ENCODE measurements at regions not wholly inside any gene's neighbourhood (a gene's known extent, or its start where the extent isn't known, plus 50 kb on each side); places are given as distances from the start of the nearest gene placed in this dataset.

GRCh38 chr7:42606193-42606905, 305.5 kb downstream of the C7orf25 start:
- H3K36me3 ChIP-seq (ENCODE audit: control insufficient read depth, insufficient read depth, low read length) = no peaks in the 10 kb centered on the region
- no peak overlapping the region for H3K4me3 ChIP-seq (ENCODE audit: low read depth, low read length)
- H3K9me3 ChIP-seq (ENCODE audit: control insufficient read depth, insufficient read depth, low read length) = no peaks in the 10 kb centered on the region
- no peaks in the 10 kb centered on the region for H3K27me3 ChIP-seq (ENCODE audit: control insufficient read depth, insufficient read depth, low read length)
- no peak overlapping the region for H3K9ac ChIP-seq (ENCODE audit: low read depth, low read length)
- H3K4me1 ChIP-seq (ENCODE audit: control insufficient read depth, insufficient read depth, low read length) = no peaks in the 10 kb centered on the region

- Histone ChIP-seq H3K4me1 (ENCODE audit: control insufficient read depth, insufficient read depth, low read length) (no peaks in the 10 kb centered on the region), H3K9me3 (ENCODE audit: control insufficient read depth, insufficient read depth, low read length) (no peaks in the 10 kb centered on the region), H3K9ac (ENCODE audit: low read depth, low read length) (no peak overlapping the region), H3K27me3 (ENCODE audit: control insufficient read depth, insufficient read depth, low read length) (no peaks in the 10 kb centered on the region), H3K36me3 (ENCODE audit: control insufficient read depth, insufficient read depth, low read length) (no peaks in the 10 kb centered on the region), H3K4me3 (ENCODE audit: low read depth, low read length) (no peak overlapping the region)
These were observed 306.3 kb downstream of the C7orf25 start for GRCh38 chr7:42605406-42606192.

- Histone ChIP-seq H3K9me3 (ENCODE audit: control insufficient read depth, insufficient read depth, low read length) (no peaks in the 10 kb centered on the region), H3K4me1 (ENCODE audit: control insufficient read depth, insufficient read depth, low read length) (no peaks in the 10 kb centered on the region), H3K36me3 (ENCODE audit: control insufficient read depth, insufficient read depth, low read length) (no peaks in the 10 kb centered on the region), H3K4me3 (ENCODE audit: low read depth, low read length) (no peak overlapping the region), H3K9ac (ENCODE audit: low read depth, low read length) (no peak overlapping the region), H3K27me3 (ENCODE audit: control insufficient read depth, insufficient read depth, low read length) (no peaks in the 10 kb centered on the region)
These were observed 308.4 kb downstream of the C7orf25 start for GRCh38 chr7:42603496-42603895.

GRCh38 chr7:42597300-42597699, 314.6 kb downstream of the C7orf25 start:
- H3K27me3 ChIP-seq (ENCODE audit: control insufficient read depth, insufficient read depth, low read length) = no peaks in the 10 kb centered on the region
- H3K4me1 ChIP-seq (ENCODE audit: control insufficient read depth, insufficient read depth, low read length) = no peaks in the 10 kb centered on the region
- no peak overlapping the region for H3K9ac ChIP-seq (ENCODE audit: low read depth, low read length)
- no peak overlapping the region for H3K4me3 ChIP-seq (ENCODE audit: low read depth, low read length)
- no peaks in the 10 kb centered on the region for H3K9me3 ChIP-seq (ENCODE audit: control insufficient read depth, insufficient read depth, low read length)
- no peaks in the 10 kb centered on the region for H3K36me3 ChIP-seq (ENCODE audit: control insufficient read depth, insufficient read depth, low read length)

- Histone ChIP-seq H3K36me3 (ENCODE audit: control insufficient read depth, insufficient read depth, low read length) (no peaks in the 10 kb centered on the region), H3K9ac (ENCODE audit: low read depth, low read length) (no peak overlapping the region), H3K9me3 (ENCODE audit: control insufficient read depth, insufficient read depth, low read length) (no peaks in the 10 kb centered on the region), H3K4me1 (ENCODE audit: control insufficient read depth, insufficient read depth, low read length) (no peaks in the 10 kb centered on the region), H3K4me3 (ENCODE audit: low read depth, low read length) (no peak overlapping the region), H3K27me3 (ENCODE audit: control insufficient read depth, insufficient read depth, low read length) (no peaks in the 10 kb centered on the region)
These were observed 315.1 kb downstream of the C7orf25 start for GRCh38 chr7:42596737-42597136.

- Histone ChIP-seq H3K36me3 (ENCODE audit: control insufficient read depth, insufficient read depth, low read length) (no peaks in the 10 kb centered on the region), H3K4me1 (ENCODE audit: control insufficient read depth, insufficient read depth, low read length) (no peaks in the 10 kb centered on the region), H3K4me3 (ENCODE audit: low read depth, low read length) (no peak overlapping the region), H3K9ac (ENCODE audit: low read depth, low read length) (no peak overlapping the region), H3K9me3 (ENCODE audit: control insufficient read depth, insufficient read depth, low read length) (no peaks in the 10 kb centered on the region), H3K27me3 (ENCODE audit: control insufficient read depth, insufficient read depth, low read length) (no peaks in the 10 kb centered on the region)
These were observed 318.0 kb downstream of the C7orf25 start for GRCh38 chr7:42593860-42594259.

GRCh38 chr7:42590771-42591310, 321.0 kb downstream of the C7orf25 start:
- Histone ChIP-seq H3K4me3 (ENCODE audit: low read depth, low read length) (no peak overlapping the region), H3K9ac (ENCODE audit: low read depth, low read length) (no peak overlapping the region), H3K27me3 (ENCODE audit: control insufficient read depth, insufficient read depth, low read length) (no peaks in the 10 kb centered on the region), H3K9me3 (ENCODE audit: control insufficient read depth, insufficient read depth, low read length) (no peaks in the 10 kb centered on the region), H3K4me1 (ENCODE audit: control insufficient read depth, insufficient read depth, low read length) (no peaks in the 10 kb centered on the region), H3K36me3 (ENCODE audit: control insufficient read depth, insufficient read depth, low read length) (no peaks in the 10 kb centered on the region)

GRCh38 chr7:42588876-42589275, 323.0 kb downstream of the C7orf25 start:
- no peaks in the 10 kb centered on the region for H3K36me3 ChIP-seq (ENCODE audit: control insufficient read depth, insufficient read depth, low read length)
- no peak overlapping the region for H3K9ac ChIP-seq (ENCODE audit: low read depth, low read length)

GRCh38 chr7:42587806-42588205, 324.1 kb downstream of the C7orf25 start:
- H3K4me1 ChIP-seq (ENCODE audit: control insufficient read depth, insufficient read depth, low read length) = no peaks in the 10 kb centered on the region
- no peaks in the 10 kb centered on the region for H3K36me3 ChIP-seq (ENCODE audit: control insufficient read depth, insufficient read depth, low read length)
- H3K27me3 ChIP-seq (ENCODE audit: control insufficient read depth, insufficient read depth, low read length) = no peaks in the 10 kb centered on the region

More at GRCh38 chr7:42588876-42589275, 323.0 kb downstream of the C7orf25 start:
- Histone ChIP-seq H3K4me1 (ENCODE audit: control insufficient read depth, insufficient read depth, low read length) (no peaks in the 10 kb centered on the region), H3K4me3 (ENCODE audit: low read depth, low read length) (no peak overlapping the region), H3K9me3 (ENCODE audit: control insufficient read depth, insufficient read depth, low read length) (no peaks in the 10 kb centered on the region), H3K27me3 (ENCODE audit: control insufficient read depth, insufficient read depth, low read length) (no peaks in the 10 kb centered on the region)

GRCh38 chr7:42580061-42580460, 331.8 kb downstream of the C7orf25 start:
- H3K9me3 ChIP-seq (ENCODE audit: control insufficient read depth, insufficient read depth, low read length) = no peaks in the 10 kb centered on the region
- no peaks in the 10 kb centered on the region for H3K36me3 ChIP-seq (ENCODE audit: control insufficient read depth, insufficient read depth, low read length)
- H3K4me3 ChIP-seq (ENCODE audit: low read depth, low read length) = no peak overlapping the region
- H3K4me1 ChIP-seq (ENCODE audit: control insufficient read depth, insufficient read depth, low read length) = no peaks in the 10 kb centered on the region
- no peaks in the 10 kb centered on the region for H3K27me3 ChIP-seq (ENCODE audit: control insufficient read depth, insufficient read depth, low read length)
- no peak overlapping the region for H3K9ac ChIP-seq (ENCODE audit: low read depth, low read length)

More at GRCh38 chr7:42587806-42588205, 324.1 kb downstream of the C7orf25 start:
- H3K9me3 ChIP-seq (ENCODE audit: control insufficient read depth, insufficient read depth, low read length) = no peaks in the 10 kb centered on the region
- H3K9ac ChIP-seq (ENCODE audit: low read depth, low read length) = no peak overlapping the region
- no peak overlapping the region for H3K4me3 ChIP-seq (ENCODE audit: low read depth, low read length)

- Histone ChIP-seq H3K9me3 (ENCODE audit: control insufficient read depth, insufficient read depth, low read length) (no peaks in the 10 kb centered on the region), H3K9ac (ENCODE audit: low read depth, low read length) (no peak overlapping the region), H3K4me1 (ENCODE audit: control insufficient read depth, insufficient read depth, low read length) (no peaks in the 10 kb centered on the region), H3K27me3 (ENCODE audit: control insufficient read depth, insufficient read depth, low read length) (no peaks in the 10 kb centered on the region), H3K36me3 (ENCODE audit: control insufficient read depth, insufficient read depth, low read length) (no peaks in the 10 kb centered on the region), H3K4me3 (ENCODE audit: low read depth, low read length) (no peak overlapping the region)
These were observed 336.7 kb downstream of the C7orf25 start for GRCh38 chr7:42575171-42575570.

GRCh38 chr7:42574685-42575084, 337.2 kb downstream of the C7orf25 start:
- no peak overlapping the region for H3K4me3 ChIP-seq (ENCODE audit: low read depth, low read length)
- no peaks in the 10 kb centered on the region for H3K36me3 ChIP-seq (ENCODE audit: control insufficient read depth, insufficient read depth, low read length)
- H3K9ac ChIP-seq (ENCODE audit: low read depth, low read length) = no peak overlapping the region
- H3K4me1 ChIP-seq (ENCODE audit: control insufficient read depth, insufficient read depth, low read length) = no peaks in the 10 kb centered on the region
- H3K27me3 ChIP-seq (ENCODE audit: control insufficient read depth, insufficient read depth, low read length) = no peaks in the 10 kb centered on the region
- H3K9me3 ChIP-seq (ENCODE audit: control insufficient read depth, insufficient read depth, low read length) = no peaks in the 10 kb centered on the region
